Esophagus squamous epithelium (tissue), 4 donors: ENCODE measurements at regions not wholly inside any gene's neighbourhood (a gene's known extent, or its start where the extent isn't known, plus 50 kb on each side); places are given as distances from the start of the nearest gene placed in this dataset.

Experiments used
- CTCF ChIP-seq, 6 experiments: fragments of 450-650 bp in 4 of 6; fragments of 200-600 bp in 2 of 6; sonication (generic) in 2 of 6; IDR thresholded peaks; one replicate each; pipeline ENCODE4 v1.5.1; 2016 to 2019; ENCODE audit warnings: antibody characterized with exemption in 6 of 6, mild to moderate bottlenecking in 4 of 6, moderate library complexity in 4 of 6
- POLR2A ChIP-seq, 4 donors: fragments of 450-650 bp; IDR thresholded peaks; one replicate each; pipeline ENCODE4 v1.6.1; 2017; ENCODE audit warnings: antibody characterized with exemption in 4 of 4, mild to moderate bottlenecking in 4 of 4, moderate library complexity in 3 of 4

GRCh38 chr16:86010680-86011141 lies 111.7 kb downstream of the IRF8 start:
- TF ChIP-seq CTCF (IDR thresholded peaks at IDR 0.05) (no peak), POLR2A (IDR thresholded peaks at IDR 0.05) (no peak)
